OCI-LY3 (cell line): ENCODE measurements at regions not wholly inside any gene's neighbourhood (a gene's known extent, or its start where the extent isn't known, plus 50 kb on each side); places are given as distances from the start of the nearest gene placed in this dataset.
"Not testable (repeated sequence)": the region's sequence is repeated elsewhere in the genome, so short reads cannot be mapped to it uniquely, and the experiment has no call there.

Experiments used
- H2AFZ ChIP-seq: fragments of 200-600, 300-600 bp; shearing (Covaris generic); 2 replicates; pipeline ENCODE4 v1.6.0; 2014; ENCODE audit warnings: antibody characterized with exemption, low read depth, low read length
- H3K27ac ChIP-seq: fragments of 200-600, 300-600 bp; sonication (generic); 2 replicates; pipeline ENCODE4 v1.5.1; 2014; ENCODE audit warnings: mild to moderate bottlenecking, low read length, moderate library complexity, mixed read lengths
- H3K27me3 ChIP-seq: fragments of 200-600, 300-600 bp; sonication (generic); 2 replicates; pipeline ENCODE4 v1.6.1; 2014; ENCODE audit warnings: low read depth, low read length, mixed read lengths
- H3K36me3 ChIP-seq: fragments of 200-600, 300-600 bp; sonication (generic); replicated peaks from 2 replicates; pipeline ENCODE3; 2014; ENCODE audit warnings: low read depth, low read length, mixed read lengths
- H3K4me1 ChIP-seq: fragments of 300-600, 200-600 bp; sonication (generic); 2 replicates; pipeline ENCODE4 v1.6.1; 2014; ENCODE audit warnings: low read length, mixed read lengths
- H3K4me2 ChIP-seq: fragments of 200-600, 300-600 bp; sonication (generic); 2 replicates; pipeline ENCODE4 v1.6.1; 2014; ENCODE audit warnings: low read length, mixed read lengths
- H3K4me3 ChIP-seq: fragments of 300-600, 200-600 bp; sonication (generic); 2 replicates; pipeline ENCODE4 v1.5.1; 2014; ENCODE audit warnings: antibody characterized with exemption, mild to moderate bottlenecking, low read length, moderate library complexity
- H3K79me2 ChIP-seq: fragments of 300-600, 200-600 bp; shearing (Covaris generic); 2 replicates; pipeline ENCODE4 v1.6.1; 2014; ENCODE audit warnings: mild to moderate bottlenecking, low read length, mixed read lengths
- H3K9ac ChIP-seq: fragments of 300-600, 200-600 bp; shearing (Covaris generic); 2 replicates; pipeline ENCODE4 v1.6.0; 2014; ENCODE audit warnings: mild to moderate bottlenecking, low read length, moderate library complexity
- H3K9me3 ChIP-seq: fragments of 200-600, 300-600 bp; shearing (Covaris generic); 2 replicates; pipeline ENCODE4 v1.6.1; 2014; ENCODE audit warnings: low read length, mixed read lengths; ENCODE audit not compliant: insufficient read depth
- H4K20me1 ChIP-seq: fragments of 200-600, 300-600 bp; sonication (generic); 2 replicates; pipeline ENCODE4 v1.6.1; 2016; ENCODE audit warnings: low read length, mixed read lengths; ENCODE audit not compliant: insufficient read depth
- EZH2phosphoT487 ChIP-seq: fragments of 200-600 bp; shearing (Covaris generic); IDR thresholded peaks from 2 replicates; pipeline ENCODE4 v1.6.1; 2018; ENCODE audit warnings: antibody characterized with exemption, mixed run types, low read depth
- TF ChIP-seq, protein P1 (sequence below): fragments of 200-600, 300-600 bp; sonication (generic); IDR thresholded peaks from 2 replicates; pipeline ENCODE4 v1.5.1; 2014; ENCODE audit warnings: antibody characterized with exemption, low read length, low read depth

GRCh38 chr7:109639561-109639960 is 1069.9 kb downstream of the DNAJB9 start:
- Histone ChIP-seq H3K27ac (no peak overlapping the region), H2AFZ (no peak overlapping the region), H3K79me2 (no peaks in the 10 kb centered on the region), H3K27me3 (no peaks in the 10 kb centered on the region), H3K4me2 (no peak overlapping the region), H3K9ac (no peak overlapping the region), H4K20me1 (no peaks in the 10 kb centered on the region), H3K9me3 (no peaks in the 10 kb centered on the region), H3K36me3 (no peaks in the 10 kb centered on the region), H3K4me1 (no peaks in the 10 kb centered on the region), H3K4me3 (no peak overlapping the region)
- TF ChIP-seq, protein P1, sequence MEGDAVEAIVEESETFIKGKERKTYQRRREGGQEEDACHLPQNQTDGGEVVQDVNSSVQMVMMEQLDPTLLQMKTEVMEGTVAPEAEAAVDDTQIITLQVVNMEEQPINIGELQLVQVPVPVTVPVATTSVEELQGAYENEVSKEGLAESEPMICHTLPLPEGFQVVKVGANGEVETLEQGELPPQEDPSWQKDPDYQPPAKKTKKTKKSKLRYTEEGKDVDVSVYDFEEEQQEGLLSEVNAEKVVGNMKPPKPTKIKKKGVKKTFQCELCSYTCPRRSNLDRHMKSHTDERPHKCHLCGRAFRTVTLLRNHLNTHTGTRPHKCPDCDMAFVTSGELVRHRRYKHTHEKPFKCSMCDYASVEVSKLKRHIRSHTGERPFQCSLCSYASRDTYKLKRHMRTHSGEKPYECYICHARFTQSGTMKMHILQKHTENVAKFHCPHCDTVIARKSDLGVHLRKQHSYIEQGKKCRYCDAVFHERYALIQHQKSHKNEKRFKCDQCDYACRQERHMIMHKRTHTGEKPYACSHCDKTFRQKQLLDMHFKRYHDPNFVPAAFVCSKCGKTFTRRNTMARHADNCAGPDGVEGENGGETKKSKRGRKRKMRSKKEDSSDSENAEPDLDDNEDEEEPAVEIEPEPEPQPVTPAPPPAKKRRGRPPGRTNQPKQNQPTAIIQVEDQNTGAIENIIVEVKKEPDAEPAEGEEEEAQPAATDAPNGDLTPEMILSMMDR = no peak
- TF ChIP-seq EZH2phosphoT487 = no peak

DNA sequence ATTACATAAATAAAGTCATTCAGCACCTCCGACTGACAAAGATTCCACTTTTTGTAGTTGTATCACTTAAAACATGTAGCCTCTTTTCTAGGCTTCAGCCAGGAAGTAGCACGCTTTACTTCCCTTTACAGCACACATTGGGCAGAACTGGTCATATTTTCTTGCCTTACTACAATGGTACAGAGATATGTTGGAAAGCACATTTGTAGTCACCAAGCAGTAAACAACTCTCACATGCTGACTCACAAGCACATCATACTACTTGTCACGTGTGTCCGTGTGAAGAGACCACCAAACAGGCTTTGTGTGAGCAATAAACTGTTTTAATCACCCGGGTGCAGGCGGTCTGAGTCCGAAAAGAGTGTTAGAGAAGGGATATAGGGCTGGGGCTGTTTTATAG is 1071.8 kb downstream of the DNAJB9 start:
- Histone ChIP-seq H3K9ac (no peak overlapping the region), H3K4me2 (no peak overlapping the region), H3K79me2 (no peaks in the 10 kb centered on the region), H3K36me3 (no peaks in the 10 kb centered on the region), H2AFZ (no peak overlapping the region), H3K27me3 (no peaks in the 10 kb centered on the region), H3K4me3 (no peak overlapping the region), H3K27ac (no peak overlapping the region), H4K20me1 (no peaks in the 10 kb centered on the region), H3K4me1 (no peaks in the 10 kb centered on the region), H3K9me3 (no peaks in the 10 kb centered on the region)
- no peak for TF ChIP-seq EZH2phosphoT487
- TF ChIP-seq, protein P1 = no peak

DNA sequence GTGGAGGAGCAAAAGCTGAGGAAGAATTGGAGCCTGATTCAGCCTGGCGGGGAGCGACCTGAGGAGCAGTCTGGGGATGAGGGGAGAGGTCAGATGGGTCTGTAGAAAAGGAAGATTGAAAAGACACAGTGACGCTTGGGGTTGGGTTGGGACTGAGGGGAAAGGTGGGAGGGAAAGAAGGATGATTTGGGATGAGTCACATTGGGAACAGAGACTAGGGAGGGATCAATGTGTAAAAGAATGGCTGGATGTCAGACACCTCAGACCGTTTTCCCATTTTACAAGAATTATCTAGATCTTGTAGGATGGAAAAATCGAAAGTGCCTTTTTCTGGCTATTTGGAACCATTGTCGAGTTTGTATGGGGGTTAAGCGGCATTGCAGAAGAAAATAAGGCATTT is 1076.5 kb downstream of the DNAJB9 start:
- Histone ChIP-seq H3K79me2 (no peaks in the 10 kb centered on the region), H3K4me1 (no peaks in the 10 kb centered on the region), H3K27ac (no peak overlapping the region), H4K20me1 (no peaks in the 10 kb centered on the region), H3K4me3 (no peak overlapping the region), H3K27me3 (no peaks in the 10 kb centered on the region), H3K9ac (no peak overlapping the region), H3K4me2 (no peak overlapping the region), H3K36me3 (no peaks in the 10 kb centered on the region), H2AFZ (no peak overlapping the region), H3K9me3 (no peaks in the 10 kb centered on the region)
- TF ChIP-seq, protein P1 = no peak
- no peak for TF ChIP-seq EZH2phosphoT487

GRCh38 chr7:109646594-109646993 is 1076.9 kb downstream of the DNAJB9 start:
- H3K79me2 ChIP-seq, H3K9me3 ChIP-seq, H2AFZ ChIP-seq, H3K4me3 ChIP-seq, H3K9ac ChIP-seq, H3K27me3 ChIP-seq, H4K20me1 ChIP-seq, H3K4me1 ChIP-seq, H3K4me2 ChIP-seq, H3K36me3 ChIP-seq, H3K27ac ChIP-seq: not testable (repeated sequence)

DNA sequence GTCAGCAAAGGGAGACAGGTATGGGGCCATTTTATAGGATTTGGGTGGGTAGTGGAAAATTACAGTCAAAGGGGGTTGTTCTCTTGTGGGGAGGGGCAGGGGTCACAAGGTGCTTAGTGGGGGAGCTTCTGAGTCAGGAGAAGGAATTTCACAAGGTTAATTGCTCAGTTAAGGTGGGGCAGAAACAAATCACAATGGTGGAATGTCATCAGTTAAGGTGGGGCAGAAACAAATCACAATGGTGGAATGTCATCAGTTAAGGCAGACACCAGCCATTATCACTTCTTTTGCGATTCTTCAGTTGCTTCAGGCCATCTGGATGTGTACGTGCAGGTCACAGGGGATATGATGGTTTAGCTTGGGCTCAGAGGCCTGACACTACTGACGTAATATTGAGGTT is 1077.6 kb downstream of the DNAJB9 start:
- H3K4me2 ChIP-seq, H3K27me3 ChIP-seq, H3K4me1 ChIP-seq, H3K4me3 ChIP-seq, H3K9ac ChIP-seq, H3K27ac ChIP-seq, H4K20me1 ChIP-seq, H3K79me2 ChIP-seq, H3K9me3 ChIP-seq, H3K36me3 ChIP-seq, H2AFZ ChIP-seq: not testable (repeated sequence)
